D721Med (cell line): ENCODE measurements at regions not wholly inside any gene's neighbourhood (a gene's known extent, or its start where the extent isn't known, plus 50 kb on each side); places are given as distances from the start of the nearest gene placed in this dataset.

ENCODE experiments used
- DNase-seq: peaks from one replicate; pipeline ENCODE4 v3.0.0; 2011; ENCODE audit warnings: low spot score; ENCODE audit not compliant: insufficient read length
- FAIRE-seq: peaks from 2 replicates; lab custom pipeline; 2011; peaks lifted over from hg19 to GRCh38; lab: Jason Lieb, UNC
- CTCF ChIP-seq: IDR thresholded peaks from 2 replicates; pipeline ENCODE4 v1.5.1; 2012; ENCODE audit warnings: mild to moderate bottlenecking, control low read depth; ENCODE audit not compliant: insufficient read depth; ENCODE audit errors: missing control alignments

- DNase-seq, result no peak
Observed at GRCh38 chr3:106247902-106248684, 379.3 kb upstream of the CBLB start.

DNA sequence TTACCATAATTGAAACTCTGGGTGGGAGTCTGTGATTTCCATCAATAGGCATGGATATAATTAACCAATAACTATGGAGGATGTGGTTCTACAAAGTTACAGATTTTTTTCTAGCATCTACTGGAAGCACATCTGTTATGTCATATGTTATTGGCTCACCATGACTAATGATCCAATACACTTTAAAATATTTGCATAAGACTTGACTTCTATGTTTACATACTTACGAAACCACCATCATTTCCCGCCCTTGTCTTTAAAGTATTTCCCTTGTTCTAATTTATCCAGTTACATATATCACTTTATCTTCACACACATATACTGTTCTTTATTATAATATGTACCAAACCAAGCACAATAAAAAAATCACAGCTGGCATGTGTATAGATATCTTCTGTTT, 380.3 kb upstream of the CBLB start:
- FAIRE-seq, result no peak
- no peak for DNase-seq

More at GRCh38 chr3:106247902-106248684, 379.3 kb upstream of the CBLB start:
- no peak for FAIRE-seq
- TF ChIP-seq CTCF, result no peak

DNA sequence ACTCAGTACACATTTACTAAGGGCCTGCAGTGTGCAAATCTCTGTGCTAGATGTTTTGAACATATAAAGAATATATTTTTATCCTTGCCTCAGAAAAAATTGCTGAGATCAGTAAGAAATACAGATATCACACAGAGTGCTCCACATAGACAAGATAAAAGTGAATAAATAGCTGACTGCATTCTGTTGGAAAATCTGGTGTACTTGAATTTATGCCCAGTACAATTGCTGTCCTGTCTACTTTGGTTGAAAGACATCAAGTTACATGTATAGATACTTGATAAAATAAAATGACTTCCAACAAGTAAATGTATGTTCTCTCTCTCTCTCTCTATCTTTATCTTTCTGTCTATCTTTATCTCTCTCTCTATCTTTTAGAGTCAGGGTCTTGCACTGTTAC, 381.2 kb upstream of the CBLB start:
- FAIRE-seq, result no peak
- no peak for TF ChIP-seq CTCF
- DNase-seq, result no peak

More for the DNA sequence above, 380.3 kb upstream of the CBLB start:
- TF ChIP-seq CTCF, result no peak

- no peak for DNase-seq
- no peak for FAIRE-seq
- TF ChIP-seq CTCF, result no peak
Observed at GRCh38 chr3:106251160-106251892, 382.5 kb upstream of the CBLB start.

DNA sequence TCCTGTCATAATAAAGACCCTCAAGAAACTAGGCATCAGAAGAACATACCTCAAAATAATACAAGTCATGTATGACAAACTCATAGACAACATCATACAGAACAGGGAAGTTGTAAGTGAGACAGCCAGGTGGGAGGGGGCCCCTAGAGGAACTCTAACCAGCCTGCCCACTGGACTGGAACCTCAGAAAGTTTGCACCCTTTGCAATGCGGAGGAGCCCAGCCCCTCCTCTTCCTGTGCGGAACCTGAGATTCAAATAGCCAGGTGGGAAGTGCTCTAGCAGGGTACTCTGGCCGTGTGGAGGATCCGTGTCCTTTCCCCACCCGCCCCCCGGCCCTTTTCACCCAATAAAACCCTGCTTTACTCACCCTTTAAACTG, 387.0 kb upstream of the CBLB start:
- TF ChIP-seq CTCF, result no peak
- DNase-seq, result no peak
- FAIRE-seq, result no peak

DNA sequence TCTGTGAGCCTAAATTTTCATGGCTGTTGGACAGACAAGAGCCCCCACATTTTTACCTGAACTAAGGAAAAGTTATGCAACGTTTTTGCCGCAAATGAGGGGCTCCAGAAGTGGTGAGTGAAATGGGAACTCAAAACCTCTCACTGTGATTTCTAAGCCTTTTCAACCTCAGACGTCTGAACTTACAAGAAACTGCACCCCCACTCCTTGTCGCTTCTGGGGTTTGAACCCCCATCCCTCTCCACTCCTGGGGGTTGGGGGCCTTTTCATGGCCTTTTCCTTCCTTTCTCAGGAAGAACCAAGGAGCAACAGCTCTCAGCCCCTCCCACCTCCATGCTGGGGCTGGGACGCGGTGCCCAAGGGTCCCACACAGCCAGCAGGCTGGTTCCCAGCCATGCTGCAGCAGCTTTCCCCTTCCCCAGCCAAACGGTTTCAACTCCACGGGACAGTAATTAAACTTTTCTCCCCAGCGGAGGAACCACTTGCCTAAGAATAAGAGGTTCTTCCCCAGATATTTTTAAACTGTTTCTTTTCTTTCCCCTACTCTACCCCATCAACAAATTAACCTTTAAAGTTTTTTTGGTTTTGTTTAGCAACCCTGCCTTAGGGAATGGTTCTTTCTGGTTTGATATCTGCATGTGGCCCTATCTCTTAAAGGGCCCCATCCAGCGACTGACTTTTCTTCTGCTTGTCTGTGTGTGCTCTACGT, 387.6 kb upstream of the CBLB start:
- DNase-seq, result no peak
- FAIRE-seq, result no peak
- no peak for TF ChIP-seq CTCF
